T-cell (primary cell): ENCODE measurements at regions not wholly inside any gene's neighbourhood (a gene's known extent, or its start where the extent isn't known, plus 50 kb on each side); places are given as distances from the start of the nearest gene placed in this dataset.

Experiments used
- ATAC-seq, 4 experiments: fragments of 200-7000 bp in 3 of 4; fragments of 150-1000 bp in 1 of 4; cut with Tn5 transposase; replicated peaks in 1 of 4; 1 replicate in 3 of 4; 2 replicates in 1 of 4; pipeline ENCODE4 v1.10.0; 2021; ENCODE audit warnings: moderate library complexity in 3 of 4, mild to moderate bottlenecking in 2 of 4, moderate number of reproducible peaks in 1 of 4
- CTCF ChIA-PET, 2 donors: fragments of 300-600 bp; sonication (Branson Sonifier 250); formaldehyde crosslinking; loops; one replicate each; lab custom pipeline; 2022; ENCODE audit warnings: antibody characterized with exemption in 2 of 2; lab: Charles Lee
- POLR2A ChIA-PET, 2 donors: fragments of 300-600 bp; sonication (Branson Sonifier 250); formaldehyde crosslinking; loops; one replicate each; lab custom pipeline; 2022; ENCODE audit warnings: antibody characterized with exemption in 2 of 2; lab: Charles Lee
- DNase-seq, 35 experiments: peaks; one replicate each; pipeline versions ENCODE4 v3.0.0 to v3.0.0-alpha.2; 2013 to 2023
- H3K27ac ChIP-seq: one replicate; pipeline ENCODE4 v1.5.1; 2013; ENCODE audit warnings: low read length
- H3K27me3 ChIP-seq, 2 experiments: replicated peaks in 1 of 2; 1 replicate in 1 of 2; 2 replicates in 1 of 2; pipeline versions ENCODE4 v1.6.1 to v1.7.0; 2013; ENCODE audit warnings: low read length in 1 of 2, mixed read lengths in 1 of 2; ENCODE audit not compliant: control insufficient read depth in 2 of 2, insufficient read depth in 2 of 2; ENCODE audit errors: extremely low read depth in 1 of 2
- H3K36me3 ChIP-seq, 2 donors: 1 replicate in 1 of 2; 2 replicates in 1 of 2; pipeline versions ENCODE4 v1.6.1 to v1.7.0; 2013; ENCODE audit warnings: low read length in 1 of 2; ENCODE audit not compliant: control insufficient read depth in 2 of 2, insufficient read depth in 1 of 2; ENCODE audit errors: extremely low read depth in 1 of 2
- H3K4me1 ChIP-seq, 2 experiments: 1 replicate in 1 of 2; 2 replicates in 1 of 2; pipeline versions ENCODE4 v1.6.1 to v1.7.0; 2013; ENCODE audit warnings: low read length in 2 of 2, mixed read lengths in 1 of 2; ENCODE audit not compliant: insufficient read depth in 2 of 2, control insufficient read depth in 1 of 2; ENCODE audit errors: extremely low read depth in 1 of 2
- H3K4me3 ChIP-seq, 2 donors: 1 replicate in 1 of 2; 2 replicates in 1 of 2; pipeline versions ENCODE4 v1.5.1 to v1.7.0; 2013; ENCODE audit warnings: mild to moderate bottlenecking in 2 of 2, low read length in 1 of 2, moderate library complexity in 1 of 2; ENCODE audit not compliant: control insufficient read depth in 1 of 2; ENCODE audit errors: extremely low read depth in 1 of 2
- H3K9me3 ChIP-seq: 2 replicates; pipeline ENCODE4 v1.7.0; 2013
- H3K27ac Mint-ChIP-seq, 2 donors: one replicate each; pipeline ENCODE4 v1.8.0; 2020 to 2021; ENCODE audit warnings: mild to moderate bottlenecking in 2 of 2, mixed read lengths in 2 of 2
- H3K27me3 Mint-ChIP-seq, 2 donors: one replicate each; pipeline ENCODE4 v1.8.0; 2021 to 2022; ENCODE audit warnings: mixed read lengths in 2 of 2
- H3K36me3 Mint-ChIP-seq: one replicate; pipeline ENCODE4 v1.8.0; 2021; ENCODE audit warnings: mixed read lengths
- H3K4me1 Mint-ChIP-seq, 3 donors: one replicate each; pipeline ENCODE4 v1.8.0; 2020 to 2022; ENCODE audit warnings: mixed read lengths in 3 of 3, mild to moderate bottlenecking in 1 of 3
- H3K4me3 Mint-ChIP-seq, 3 donors: one replicate each; pipeline ENCODE4 v1.8.0; 2020 to 2022; ENCODE audit warnings: mild to moderate bottlenecking in 3 of 3, mixed read lengths in 3 of 3, moderate library complexity in 3 of 3
- H3K9me3 Mint-ChIP-seq, 3 donors: one replicate each; pipeline ENCODE4 v1.8.0; 2020 to 2022; ENCODE audit warnings: mixed read lengths in 3 of 3
- WGBS: methylation state at CpG from one replicate; pipeline ENCODE4 v1.1.5; 2013; ENCODE audit warnings: missing lambda C conversion rate; ENCODE audit not compliant: insufficient coverage; 5-methylcytosine and 5-hydroxymethylcytosine counted together

DNA sequence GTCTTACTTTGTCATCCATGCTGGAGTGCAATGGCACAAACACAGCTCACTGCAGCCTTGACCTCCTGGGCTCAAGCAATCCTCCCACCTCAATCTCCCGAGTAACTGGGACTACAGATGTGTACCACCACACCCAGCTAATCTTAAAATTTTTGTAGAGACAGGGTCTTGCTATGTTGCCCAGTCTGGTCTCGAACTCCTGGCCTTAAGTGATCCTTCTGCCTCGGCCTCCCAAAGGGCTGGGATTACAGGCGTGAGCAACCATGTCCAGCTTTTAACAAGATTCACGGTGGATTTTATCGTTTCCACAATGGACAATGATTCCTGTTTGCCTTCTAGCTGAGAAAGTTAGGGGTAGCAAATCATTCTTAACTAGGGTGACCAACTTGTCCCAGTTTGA lies 165.9 kb downstream of the ZNF608 start:
- H3K4me3 Mint-ChIP-seq, result no peak overlapping the region
- DNase-seq (no peak), ATAC-seq (no peak)
- no peaks in the 10 kb centered on the region for H3K4me1 ChIP-seq
- no peak overlapping the region for H3K27ac Mint-ChIP-seq
- 87% methylated on average over 4 of the region's 6 CpGs for WGBS
- ChIA-PET CTCF (no interaction called here), POLR2A (no interaction called here)
- H3K9me3 ChIP-seq, result no peaks in the 10 kb centered on the region
- no peaks in the 10 kb centered on the region for H3K9me3 Mint-ChIP-seq
- peaks cover 0 to 10% of the 10 kb centered on the region in 2 donors for H3K27me3 Mint-ChIP-seq
- H3K36me3 Mint-ChIP-seq, result no peaks in the 10 kb centered on the region
- H3K27me3 ChIP-seq, result no peaks in the 10 kb centered on the region
- no peak overlapping the region for H3K4me3 ChIP-seq
- peaks cover 6 to 14% (median 14%) of the 10 kb centered on the region in 3 donors for H3K4me1 Mint-ChIP-seq
- H3K36me3 ChIP-seq, result no peaks in the 10 kb centered on the region
- H3K27ac ChIP-seq, result no peak overlapping the region

DNA sequence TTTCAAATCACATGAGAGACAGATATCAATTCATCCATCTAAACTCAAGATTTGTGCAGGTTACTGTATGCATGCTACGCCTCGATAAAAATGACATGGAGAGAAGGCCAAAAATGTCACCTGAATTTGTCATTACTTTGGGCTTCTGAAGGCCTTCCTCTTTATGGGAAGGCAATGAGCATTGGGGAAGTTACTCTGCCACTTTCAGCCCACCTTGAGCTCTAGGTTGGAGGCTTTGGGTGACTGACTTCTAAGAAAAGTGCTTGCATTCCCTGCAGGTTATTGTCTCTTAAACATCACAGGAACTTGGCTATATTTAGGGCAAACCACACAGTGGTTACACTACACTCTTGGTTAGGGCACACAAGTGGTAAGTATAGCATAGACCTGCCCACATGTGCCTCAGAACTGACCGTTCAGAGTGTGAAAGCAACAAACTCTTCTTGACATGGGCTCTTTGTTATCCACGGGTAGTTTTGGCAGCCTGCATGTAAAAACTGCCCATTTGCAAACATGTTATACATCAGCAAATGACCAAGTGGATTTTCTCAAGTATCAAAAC lies 169.5 kb downstream of the ZNF608 start:
- Mint-ChIP-seq H3K27ac (no peak overlapping the region), H3K9me3 (peaks cover 0 to 4% (median 0%) of the 10 kb centered on the region in 3 donors), H3K4me1 (no peaks in the 10 kb centered on the region), H3K4me3 (no peak overlapping the region), H3K36me3 (no peaks in the 10 kb centered on the region), H3K27me3 (peaks cover 0 to 10% of the 10 kb centered on the region in 2 donors)
- ATAC-seq (no peak), DNase-seq (no peak)
- 34% methylated on average over 4 of the region's 4 CpGs for WGBS
- Histone ChIP-seq H3K27ac (no peak overlapping the region), H3K27me3 (no peaks in the 10 kb centered on the region), H3K4me3 (no peak overlapping the region), H3K4me1 (no peaks in the 10 kb centered on the region), H3K36me3 (no peaks in the 10 kb centered on the region), H3K9me3 (no peaks in the 10 kb centered on the region)
- POLR2A ChIA-PET, result no interaction called here
- CTCF ChIA-PET, result interaction anchor here in 1 of 2 donors (0.5 kb wide), 1 partner anchor 34 kb away, joined by 3 read pairs; no protein-coding TSS in a partner anchor

DNA sequence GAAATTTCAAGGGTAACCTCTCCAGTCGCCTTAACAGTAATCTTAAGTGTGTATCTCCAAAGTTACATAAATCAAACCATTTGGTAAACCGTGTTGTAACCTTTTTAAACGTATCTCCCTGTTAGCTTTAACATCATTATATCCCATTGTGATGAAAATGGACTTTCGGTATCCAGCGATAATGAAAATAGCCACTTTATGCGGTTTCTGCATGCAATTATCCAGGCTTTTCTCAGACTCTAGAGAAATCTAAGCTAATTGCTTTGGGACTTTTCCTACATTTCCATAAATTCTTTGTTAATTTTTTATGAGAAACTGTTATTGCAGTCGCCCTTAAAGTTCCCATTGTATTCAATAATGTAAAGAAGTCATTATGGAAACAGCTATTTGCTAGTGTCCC lies 170.7 kb downstream of the ZNF608 start:
- Histone ChIP-seq H3K4me3 (no peak overlapping the region), H3K27me3 (no peaks in the 10 kb centered on the region), H3K27ac (no peak overlapping the region), H3K36me3 (no peaks in the 10 kb centered on the region), H3K9me3 (no peaks in the 10 kb centered on the region), H3K4me1 (no peaks in the 10 kb centered on the region)
- POLR2A ChIA-PET, result interaction anchor here in 1 of 2 donors (0.6 kb wide), 1 partner anchor 940 kb away, joined by 3 read pairs; no protein-coding TSS in a partner anchor
- no peak for ATAC-seq
- H3K4me3 Mint-ChIP-seq, result no peak overlapping the region
- no peak for DNase-seq
- WGBS, result 80% methylated on average over 1 of the region's 7 CpGs
- H3K36me3 Mint-ChIP-seq, result no peaks in the 10 kb centered on the region
- H3K27me3 Mint-ChIP-seq, result peaks cover 0 to 10% of the 10 kb centered on the region in 2 donors
- peaks cover 0 to 4% (median 0%) of the 10 kb centered on the region in 3 donors for H3K9me3 Mint-ChIP-seq
- H3K27ac Mint-ChIP-seq, result no peak overlapping the region
- CTCF ChIA-PET, result interaction anchor here in 1 of 2 donors (0.6 kb wide), 1 partner anchor 11 kb away, joined by 4 read pairs; no protein-coding TSS in a partner anchor
- no peaks in the 10 kb centered on the region for H3K4me1 Mint-ChIP-seq

DNA sequence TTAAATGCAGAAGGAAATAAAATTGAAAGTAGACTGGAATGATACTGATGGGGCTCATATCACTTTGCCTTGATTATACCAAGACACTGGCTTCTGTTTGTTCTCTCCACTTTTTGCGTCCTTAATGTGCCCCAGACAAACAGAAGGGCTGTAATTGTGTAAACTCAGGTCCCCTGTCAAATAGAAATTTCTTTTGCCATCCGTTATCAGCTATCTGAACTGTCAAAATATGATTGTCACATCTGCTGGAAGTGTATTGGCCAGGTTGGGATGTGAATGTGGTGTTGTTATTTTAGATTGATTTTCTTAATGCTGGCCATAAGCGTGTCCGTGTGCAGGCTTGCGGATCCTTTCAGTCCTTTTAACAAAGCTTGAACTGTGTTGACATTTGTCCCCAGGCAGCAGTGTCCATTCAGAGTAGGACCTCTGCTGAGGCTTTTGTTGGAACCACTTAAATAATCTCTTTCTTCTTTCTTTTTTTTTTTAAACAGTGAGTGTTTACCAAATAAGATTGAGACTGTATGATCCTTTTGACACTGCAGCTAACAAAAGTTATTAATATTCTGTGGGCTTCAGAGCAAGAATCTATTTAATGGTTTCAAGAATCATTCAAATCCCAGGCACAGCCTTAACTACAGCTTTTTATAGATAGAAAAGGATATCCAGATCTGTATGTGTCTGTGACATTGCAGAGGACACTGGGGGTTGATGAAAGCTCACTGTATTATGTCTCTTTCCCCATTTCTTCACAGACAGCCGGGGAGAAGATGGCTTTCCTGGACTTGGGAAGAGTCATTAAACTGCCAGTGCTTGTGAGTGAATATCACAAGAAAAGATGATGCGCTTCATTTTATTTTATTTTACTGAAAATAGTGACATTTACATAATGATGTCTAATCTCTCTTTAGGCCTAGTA lies 171.7 kb downstream of the ZNF608 start:
- no peak overlapping the region for H3K27ac Mint-ChIP-seq
- ATAC-seq (no peak), DNase-seq (no peak)
- H3K36me3 Mint-ChIP-seq, result no peaks in the 10 kb centered on the region
- peaks cover 0 to 4% (median 0%) of the 10 kb centered on the region in 3 donors for H3K9me3 Mint-ChIP-seq
- ChIA-PET CTCF (no interaction called here), POLR2A (no interaction called here)
- H3K4me3 Mint-ChIP-seq, result no peak overlapping the region
- H3K27ac ChIP-seq, result no peak overlapping the region
- H3K27me3 ChIP-seq, result no peaks in the 10 kb centered on the region
- H3K4me3 ChIP-seq, result no peak overlapping the region
- H3K36me3 ChIP-seq, result no peaks in the 10 kb centered on the region
- WGBS, result 100% methylated on average over 1 of the region's 7 CpGs
- no peaks in the 10 kb centered on the region for H3K4me1 Mint-ChIP-seq
- H3K4me1 ChIP-seq, result no peaks in the 10 kb centered on the region
- H3K9me3 ChIP-seq, result no peaks in the 10 kb centered on the region
- peaks cover 0 to 10% of the 10 kb centered on the region in 2 donors for H3K27me3 Mint-ChIP-seq

DNA sequence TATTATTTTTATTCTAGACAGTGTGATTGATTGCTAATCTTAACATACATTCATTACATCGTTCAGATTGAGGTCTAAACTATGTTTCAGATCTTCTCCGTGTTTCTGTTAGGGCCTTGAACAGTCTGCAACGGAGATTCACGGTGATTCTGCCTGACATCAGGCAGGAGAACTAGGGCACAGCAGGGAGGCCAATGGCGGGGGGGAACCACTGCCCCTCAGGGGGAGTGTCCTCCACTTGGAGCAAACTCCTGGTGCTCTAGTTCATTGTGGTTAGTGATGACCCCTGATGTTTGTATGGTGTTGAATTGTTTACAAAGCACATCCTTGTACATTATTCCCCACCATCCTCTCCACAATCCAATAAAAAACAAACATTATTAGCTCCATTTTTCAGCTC lies 173.5 kb downstream of the ZNF608 start:
- no peaks in the 10 kb centered on the region for H3K27me3 ChIP-seq
- Mint-ChIP-seq H3K4me1 (no peaks in the 10 kb centered on the region), H3K4me3 (no peak overlapping the region), H3K9me3 (peaks cover 0 to 4% (median 0%) of the 10 kb centered on the region in 3 donors), H3K27me3 (peaks cover 0 to 5% of the 10 kb centered on the region in 2 donors), H3K36me3 (no peaks in the 10 kb centered on the region), H3K27ac (no peak overlapping the region)
- no peak overlapping the region for H3K4me3 ChIP-seq
- H3K4me1 ChIP-seq, result no peaks in the 10 kb centered on the region
- ATAC-seq (no peak), DNase-seq (no peak)
- 89% methylated on average over 4 of the region's 5 CpGs for WGBS
- no peak overlapping the region for H3K27ac ChIP-seq
- no peaks in the 10 kb centered on the region for H3K36me3 ChIP-seq
- ChIA-PET CTCF (interaction anchor here in 1 of 2 donors (0.7 kb wide), 1 partner anchor 18 kb away, joined by 5 read pairs; no protein-coding TSS in a partner anchor), POLR2A (interaction anchor here in 1 of 2 donors (0.7 kb wide), 1 partner anchor 656 kb away, joined by 11 read pairs; no protein-coding TSS in a partner anchor)
- H3K9me3 ChIP-seq, result no peaks in the 10 kb centered on the region

DNA sequence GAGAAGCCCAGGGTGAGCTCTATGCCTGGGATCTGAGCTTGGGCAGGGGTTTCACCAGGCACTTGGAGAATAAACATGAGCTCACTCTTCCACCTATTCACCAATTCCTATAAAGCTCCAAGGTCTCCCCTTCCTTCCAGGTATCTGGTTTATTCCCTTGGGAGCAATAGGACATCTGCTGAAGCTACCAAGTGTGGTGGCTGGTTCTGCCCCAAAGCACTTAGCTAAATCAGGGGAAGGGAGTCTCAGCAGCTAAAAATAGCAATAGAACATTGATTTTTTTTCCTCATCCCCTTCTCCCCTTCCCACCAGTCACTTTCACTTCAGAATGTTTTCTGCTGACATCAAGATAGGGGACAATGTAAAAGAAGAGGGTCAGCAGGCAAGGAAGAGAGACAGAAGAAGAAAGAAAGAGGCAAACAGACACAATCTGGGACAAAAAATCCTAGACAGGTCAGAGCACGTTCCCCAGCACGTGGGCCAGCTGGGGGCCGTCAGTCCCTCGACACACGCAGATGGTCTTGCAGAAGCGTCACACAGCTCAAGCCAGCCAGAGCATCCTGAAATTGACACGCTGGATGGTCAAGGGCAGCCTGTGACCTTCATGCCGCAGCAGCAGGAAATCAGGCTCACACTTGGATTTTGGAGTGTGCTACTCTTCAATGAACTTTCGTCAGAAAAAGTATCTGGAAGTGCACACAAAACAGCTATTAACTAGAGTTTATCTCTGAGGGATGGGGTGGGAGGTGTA lies 176.0 kb downstream of the ZNF608 start:
- DNase-seq, result no peak
- peaks cover 0 to 4% (median 0%) of the 10 kb centered on the region in 3 donors for H3K9me3 Mint-ChIP-seq
- no peaks in the 10 kb centered on the region for H3K4me1 Mint-ChIP-seq
- no peak overlapping the region for H3K27ac Mint-ChIP-seq
- no peak overlapping the region for H3K4me3 Mint-ChIP-seq
- H3K27me3 ChIP-seq, result no peaks in the 10 kb centered on the region
- WGBS, result 88% methylated on average over 8 of the region's 9 CpGs
- ChIA-PET POLR2A (no interaction called here), CTCF (no interaction called here)
- H3K4me3 ChIP-seq, result no peak overlapping the region
- H3K4me1 ChIP-seq, result no peaks in the 10 kb centered on the region
- H3K36me3 Mint-ChIP-seq, result no peaks in the 10 kb centered on the region
- no peaks in the 10 kb centered on the region for H3K27me3 Mint-ChIP-seq
- H3K9me3 ChIP-seq, result no peaks in the 10 kb centered on the region
- no peak for ATAC-seq
- no peaks in the 10 kb centered on the region for H3K36me3 ChIP-seq
- no peak overlapping the region for H3K27ac ChIP-seq
